MCF 10A (cell line): ENCODE measurements at regions not wholly inside any gene's neighbourhood (a gene's known extent, or its start where the extent isn't known, plus 50 kb on each side); places are given as distances from the start of the nearest gene placed in this dataset.

Source experiments
- BruUV-seq: library from RNA; stranded (reverse); fragments of 400-500 nt; replicated peaks from 2 replicates; lab custom pipeline; 2021; lab: Mats Ljungman, UMichigan
- CTCF ChIA-PET: fragments of 300-600 bp; sonication (Branson Sonifier 250); formaldehyde crosslinking; extraction: SDS; loops from one replicate; lab custom pipeline; 2021; ENCODE audit warnings: antibody characterized with exemption, inconsistent platforms; lab: Yijun Ruan, JAX
- POLR2A ChIA-PET: fragments of 300-600, 350-650 bp; sonication (Branson Sonifier 250); formaldehyde crosslinking; extraction: SDS; loops from one replicate; lab custom pipeline; 2020; ENCODE audit warnings: antibody characterized with exemption, inconsistent platforms; lab: Yijun Ruan, JAX
- DNase-seq: peaks from one replicate; pipeline ENCODE4 v3.0.0-alpha.2; 2018; ENCODE audit not compliant: unreplicated experiment
- H3K27ac Mint-ChIP-seq: one replicate; pipeline ENCODE4 v1.8.0; 2022; ENCODE audit warnings: mild to moderate bottlenecking, low read depth, mixed read lengths; ENCODE audit not compliant: unreplicated experiment
- H3K27me3 Mint-ChIP-seq: one replicate; pipeline ENCODE4 v1.8.0; 2022; ENCODE audit warnings: mixed read lengths; ENCODE audit not compliant: insufficient read depth, unreplicated experiment
- H3K36me3 Mint-ChIP-seq: one replicate; pipeline ENCODE4 v1.8.0; 2022; ENCODE audit warnings: mild to moderate bottlenecking, moderate library complexity, mixed read lengths; ENCODE audit not compliant: insufficient read depth, unreplicated experiment
- H3K4me1 Mint-ChIP-seq: one replicate; pipeline ENCODE4 v1.8.0; 2022; ENCODE audit warnings: mixed read lengths; ENCODE audit not compliant: insufficient read depth, unreplicated experiment
- H3K4me3 Mint-ChIP-seq: one replicate; pipeline ENCODE4 v1.8.0; 2022; ENCODE audit warnings: mild to moderate bottlenecking, moderate library complexity, mixed read lengths; ENCODE audit not compliant: unreplicated experiment
- H3K9me3 Mint-ChIP-seq: one replicate; pipeline ENCODE4 v1.8.0; 2022; ENCODE audit warnings: mixed read lengths; ENCODE audit not compliant: unreplicated experiment
- CTCF ChIP-seq: fragments of 200-600 bp; IDR thresholded peaks from one replicate; pipeline ENCODE4 v1.8.0; 2022; ENCODE audit warnings: antibody characterized with exemption, mild to moderate bottlenecking; ENCODE audit not compliant: unreplicated experiment
- intact Hi-C: fragments of 100-400 bp; cut with micrococcal nuclease; formaldehyde crosslinking; loops from 2 replicates; pipeline ENCODE4 v1.14.1; 2022

GRCh38 chr14:27145170-27145569 is 547.3 kb upstream of the NOVA1 start:
- no peaks in the 10 kb centered on the region for H3K9me3 Mint-ChIP-seq
- no TSS peak for BruUV-seq
- CTCF ChIA-PET = no interaction called here

GRCh38 chr14:27148143-27148542 is 550.3 kb upstream of the NOVA1 start:
- ChIA-PET POLR2A (no interaction called here), CTCF (no interaction called here)
- Mint-ChIP-seq H3K4me3 (no peak overlapping the region), H3K27ac (no peak overlapping the region), H3K4me1 (no peaks in the 10 kb centered on the region), H3K36me3 (no peaks in the 10 kb centered on the region), H3K9me3 (no peaks in the 10 kb centered on the region), H3K27me3 (no peaks in the 10 kb centered on the region)
- TF ChIP-seq CTCF = no peak
- intact Hi-C loops = no loop called here
- no TSS peak for BruUV-seq
- DNase-seq = no peak

More at GRCh38 chr14:27145170-27145569, 547.3 kb upstream of the NOVA1 start:
- intact Hi-C loops = no loop called here
- no peak for TF ChIP-seq CTCF
- Mint-ChIP-seq H3K27me3 (no peaks in the 10 kb centered on the region), H3K4me1 (no peaks in the 10 kb centered on the region), H3K27ac (no peak overlapping the region), H3K36me3 (no peaks in the 10 kb centered on the region), H3K4me3 (no peak overlapping the region)
- DNase-seq = no peak
- POLR2A ChIA-PET = no interaction called here

GRCh38 chr14:27164139-27164538 is 566.3 kb upstream of the NOVA1 start:
- Mint-ChIP-seq H3K4me1 (no peaks in the 10 kb centered on the region), H3K27ac (no peak overlapping the region), H3K4me3 (no peak overlapping the region), H3K36me3 (no peaks in the 10 kb centered on the region), H3K27me3 (no peaks in the 10 kb centered on the region), H3K9me3 (no peaks in the 10 kb centered on the region)
- ChIA-PET CTCF (no interaction called here), POLR2A (no interaction called here)
- intact Hi-C loops = no loop called here
- no TSS peak for BruUV-seq
- no peak for DNase-seq
- no peak for TF ChIP-seq CTCF

- Mint-ChIP-seq H3K36me3 (no peaks in the 10 kb centered on the region), H3K9me3 (peaks cover 7% of the 10 kb centered on the region), H3K27me3 (no peaks in the 10 kb centered on the region), H3K27ac (no peak overlapping the region), H3K4me3 (no peak overlapping the region), H3K4me1 (no peaks in the 10 kb centered on the region)
- CTCF ChIA-PET = no interaction called here
- DNase-seq = no peak
- POLR2A ChIA-PET = no interaction called here
- intact Hi-C loops = no loop called here
- no TSS peak for BruUV-seq
- no peak for TF ChIP-seq CTCF
Measured at GRCh38 chr14:27175489-27175888, 577.7 kb upstream of the NOVA1 start.
